ENCODE measurements at regions not wholly inside any gene's neighbourhood (a gene's known extent, or its start where the extent isn't known, plus 50 kb on each side); places are given as distances from the start of the nearest gene placed in this dataset.
"Not testable (repeated sequence)": the region's sequence is repeated elsewhere in the genome, so short reads cannot be mapped to it uniquely, and the experiment has no call there.

DNA sequence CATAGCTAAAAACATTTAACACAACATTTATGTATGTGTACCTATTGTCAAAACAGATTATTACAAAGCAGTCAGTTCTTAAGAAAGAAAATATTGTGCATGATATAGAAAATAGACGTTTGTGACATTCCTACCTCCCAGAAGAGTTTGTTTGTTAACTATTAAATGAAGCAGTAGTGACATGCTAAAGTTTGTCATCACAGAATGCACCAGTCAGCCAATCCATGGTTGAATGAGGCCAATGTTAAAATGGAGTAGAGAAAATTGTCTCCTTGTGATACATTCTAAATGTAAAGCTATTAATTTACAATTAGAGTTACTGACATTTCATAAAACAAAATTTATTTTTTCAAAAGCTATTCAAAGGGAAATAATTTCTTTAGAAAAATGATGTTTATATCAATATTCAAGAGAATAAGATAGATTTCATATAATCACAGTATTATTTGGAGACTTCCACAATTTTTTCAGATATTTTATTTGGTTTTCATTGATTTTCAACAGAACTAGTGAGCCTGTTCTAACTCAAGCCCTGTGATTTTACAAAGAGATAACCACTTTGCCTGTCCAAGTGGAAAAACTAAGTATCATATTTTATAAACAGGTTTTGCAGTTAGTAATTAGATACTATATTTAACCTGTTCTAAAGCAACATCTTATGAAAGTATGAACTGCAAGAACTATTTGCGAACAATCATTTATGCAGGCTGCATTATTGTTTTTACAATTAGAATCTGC lies 176.8 kb downstream of the ISL1 start:
- no peak for FAIRE-seq

DNA sequence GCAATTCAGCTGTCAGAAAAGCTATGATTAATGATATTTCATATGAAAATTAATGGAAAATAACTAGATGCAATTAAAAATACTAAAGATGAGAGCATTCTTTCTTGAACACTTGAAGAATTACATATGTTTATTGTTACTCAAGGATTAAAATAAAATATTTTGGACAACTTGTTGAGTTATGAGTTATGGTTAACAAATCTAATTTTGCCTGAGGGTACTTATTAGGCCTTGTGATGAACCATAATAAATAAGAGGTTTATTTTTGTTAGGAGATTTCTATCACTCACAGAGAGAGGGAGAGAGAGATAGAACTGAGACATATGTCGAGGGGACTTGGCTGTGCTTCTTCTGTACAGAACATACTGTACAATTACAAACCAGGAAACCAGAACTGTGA lies 183.7 kb downstream of the ISL1 start:
- FAIRE-seq, result no peak

DNA sequence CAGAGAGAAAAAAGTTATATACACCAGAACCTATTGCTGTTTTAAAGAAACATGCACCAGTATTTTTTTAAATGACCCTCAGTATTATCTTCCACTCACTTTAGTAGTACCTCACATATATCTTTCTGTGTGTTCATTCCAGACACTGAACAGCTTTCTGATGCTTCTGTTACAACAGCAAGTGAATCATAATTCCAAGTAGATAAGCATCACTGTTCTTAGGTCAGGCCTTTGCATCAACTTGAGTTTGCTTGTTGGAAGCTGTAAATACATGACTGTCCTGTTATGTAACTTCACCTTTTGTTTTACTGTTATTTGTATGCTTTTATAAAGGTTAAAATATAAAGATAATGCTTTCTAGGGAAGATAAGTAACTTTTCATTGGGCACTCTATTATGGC lies 184.4 kb downstream of the ISL1 start:
- no peak for FAIRE-seq

DNA sequence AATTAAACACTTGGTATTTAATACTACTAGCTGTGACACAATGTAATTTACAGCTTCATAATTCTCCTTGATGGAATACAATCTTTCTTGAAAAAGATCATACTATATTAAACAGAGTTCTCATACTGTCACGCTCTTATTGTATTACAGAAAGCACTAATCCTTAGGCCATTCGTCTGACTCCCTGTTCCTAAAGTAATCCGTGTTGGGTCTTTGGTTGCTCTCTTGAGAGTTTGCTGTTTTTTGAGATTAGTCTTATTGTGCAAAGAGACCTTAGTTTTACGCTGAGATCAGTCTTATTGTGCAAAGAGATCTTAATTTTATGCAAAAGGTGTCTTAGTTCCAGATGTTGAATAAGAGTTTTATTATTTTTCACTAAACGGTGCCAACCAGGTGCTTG lies 190.6 kb downstream of the ISL1 start:
- FAIRE-seq, result no peak

DNA sequence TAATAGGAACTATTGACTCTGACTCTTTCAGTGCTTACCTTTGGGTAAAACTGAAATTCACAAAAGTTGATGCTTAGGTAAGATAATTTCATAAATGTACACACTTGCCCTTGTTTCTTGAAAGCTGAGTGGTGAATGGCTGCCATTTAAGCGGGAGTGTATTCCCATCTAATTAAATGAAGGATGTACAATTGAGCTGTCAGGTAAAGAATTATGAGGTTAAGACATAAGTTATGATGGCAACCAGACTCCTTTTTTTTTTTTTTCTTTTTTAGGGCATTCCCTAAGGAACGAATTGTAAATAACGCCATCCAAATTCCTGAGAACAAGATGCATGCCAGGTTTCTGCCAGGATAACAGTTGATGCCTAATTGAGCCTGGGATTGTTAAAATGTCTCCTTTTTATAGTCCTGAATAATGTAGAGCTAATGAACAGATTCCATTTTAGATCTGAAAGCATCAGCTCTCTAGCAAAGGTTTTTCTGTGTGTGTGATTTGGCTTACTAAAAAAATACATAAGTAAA lies 199.7 kb downstream of the ISL1 start:
- no peak for FAIRE-seq

DNA sequence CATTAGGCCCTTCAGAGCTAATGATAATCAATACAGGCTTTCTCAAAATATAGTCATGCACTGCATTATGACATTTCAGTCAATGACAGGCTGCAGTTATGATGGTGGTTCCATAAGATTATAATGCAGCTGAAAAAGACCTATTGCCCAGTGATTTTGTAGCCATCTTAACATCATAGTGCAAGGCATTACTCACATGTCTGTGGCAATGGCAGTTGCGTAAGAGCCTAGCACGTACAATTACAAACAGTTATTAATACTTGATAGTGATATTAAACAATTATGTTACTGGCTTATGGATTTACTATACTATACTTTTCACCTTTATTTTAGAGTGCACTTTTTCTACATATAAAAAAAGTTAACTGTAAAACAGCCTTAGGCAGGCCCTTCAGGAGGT lies 214.8 kb downstream of the ISL1 start:
- FAIRE-seq, result no peak

DNA sequence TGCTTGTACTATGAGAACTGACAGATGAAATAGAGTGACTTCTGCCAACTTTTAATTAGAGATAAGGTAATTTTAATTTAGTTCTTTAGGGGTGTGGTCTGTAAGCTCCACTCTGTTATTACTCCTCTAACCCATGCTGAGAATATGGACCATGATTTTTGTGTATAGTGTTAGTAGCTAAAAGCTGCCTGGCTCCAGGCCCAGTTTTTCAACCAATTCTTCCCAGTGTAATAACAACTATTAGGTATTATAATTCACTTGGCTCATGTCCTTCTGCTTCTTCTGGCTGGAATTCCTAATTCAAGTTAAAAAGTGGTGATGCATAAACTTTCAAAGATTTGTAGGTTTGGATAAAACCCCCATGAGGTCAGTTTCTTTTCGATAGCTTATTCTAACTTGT lies 216.3 kb downstream of the ISL1 start:
- FAIRE-seq, result no peak

DNA sequence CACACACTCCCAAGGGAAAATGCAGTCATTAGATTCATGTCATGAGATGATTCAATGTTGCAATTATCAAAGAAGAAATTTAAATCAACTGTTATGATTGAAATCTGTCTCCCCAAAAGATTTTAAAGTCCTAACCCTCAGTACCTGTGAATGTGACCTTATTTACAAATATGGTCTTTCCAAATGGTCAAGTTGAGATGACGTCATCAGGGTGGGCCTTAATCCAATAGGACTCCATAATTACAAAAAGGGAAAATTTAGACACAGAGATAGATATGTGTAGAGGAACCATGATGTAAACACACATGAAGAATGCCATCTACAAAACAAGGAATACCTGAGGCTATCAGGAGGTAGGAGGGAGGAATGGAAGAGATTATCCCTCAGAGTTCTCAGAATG lies 221.1 kb downstream of the ISL1 start:
- FAIRE-seq, result no peak

DNA sequence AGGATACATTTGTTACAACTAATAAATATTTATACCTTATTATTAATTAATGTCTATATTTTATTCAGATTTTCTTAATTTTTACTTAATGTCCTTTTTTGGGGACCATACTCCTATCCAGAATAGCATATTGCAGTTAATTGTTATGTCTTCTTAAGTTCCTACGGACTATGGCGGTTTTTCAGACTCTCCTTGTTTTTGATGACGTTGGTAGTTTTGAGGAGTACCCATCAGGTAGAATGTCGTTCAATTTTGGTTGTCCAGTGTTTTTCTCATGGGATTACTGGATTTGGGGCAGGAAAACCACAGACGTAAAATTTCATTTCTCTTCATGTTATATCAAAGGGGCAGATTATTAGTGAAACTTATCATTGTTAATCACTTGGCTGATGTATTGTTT lies 223.7 kb downstream of the ISL1 start:
- FAIRE-seq, result no peak

DNA sequence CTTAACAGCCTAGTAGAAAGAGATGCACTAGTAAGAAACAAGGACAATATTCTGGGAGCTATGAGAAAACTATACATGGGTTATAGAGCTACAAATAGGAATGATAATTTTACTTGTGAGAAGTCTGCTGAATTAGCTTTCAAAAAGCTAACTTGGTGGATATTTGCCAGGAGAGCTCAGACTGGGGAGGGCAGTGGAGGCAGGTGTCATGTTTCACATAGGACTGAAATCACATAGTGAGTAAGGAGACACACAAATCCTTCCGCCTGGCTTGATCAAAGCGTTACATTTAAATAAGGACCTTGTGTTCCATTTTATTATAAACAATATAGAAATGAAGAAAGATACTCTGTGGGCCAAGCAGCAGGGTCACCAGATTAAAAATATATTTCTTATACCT lies 235.0 kb downstream of the ISL1 start:
- FAIRE-seq, result no peak

DNA sequence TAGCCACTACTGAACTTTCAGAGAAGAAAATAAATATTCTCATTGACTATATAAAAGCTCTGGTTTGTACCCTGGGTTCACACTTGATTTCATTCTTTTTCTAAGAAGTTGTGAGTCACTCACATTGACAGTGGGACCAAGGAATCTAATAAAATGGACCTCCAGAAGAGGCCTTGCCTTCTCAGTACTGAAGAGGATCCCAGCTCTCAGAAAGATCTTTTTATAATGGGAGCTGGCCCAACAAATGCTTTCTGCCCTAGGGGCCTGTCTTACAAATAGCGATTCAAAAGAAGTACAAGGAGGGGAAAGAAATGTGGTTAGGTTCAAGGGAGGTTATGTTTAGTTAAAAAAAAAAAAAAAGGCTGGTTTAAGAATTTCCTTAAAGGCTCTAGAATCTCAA lies 237.9 kb downstream of the ISL1 start:
- FAIRE-seq, result no peak

DNA sequence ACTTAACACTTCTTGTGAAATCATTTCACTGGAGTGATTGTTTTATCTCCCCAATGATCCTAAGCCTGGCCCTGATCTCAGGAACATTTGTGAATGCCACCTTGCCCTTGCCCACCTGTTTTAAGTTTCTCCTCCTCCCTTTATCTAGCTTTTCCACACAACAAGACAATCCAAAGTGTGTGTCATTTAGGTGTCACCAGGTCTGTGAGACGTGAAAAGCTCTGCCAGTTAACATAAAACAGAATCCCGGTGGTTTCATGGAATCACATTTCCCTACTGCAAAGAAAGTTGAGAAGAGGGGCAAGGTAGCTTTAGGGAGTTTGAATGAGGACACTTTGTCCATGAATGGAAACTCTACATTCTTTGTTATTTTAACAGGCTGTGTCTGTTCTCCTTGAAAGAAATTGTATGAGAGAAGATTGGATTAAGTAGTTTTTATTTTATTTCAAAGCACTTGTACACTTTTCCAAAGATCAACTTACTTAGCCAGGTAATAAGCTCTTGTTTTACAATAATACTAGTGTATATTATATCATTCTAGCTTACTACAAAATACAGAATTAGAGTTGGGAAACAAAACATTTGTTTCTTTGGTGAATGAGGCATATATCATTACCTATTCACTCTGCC lies 239.0 kb downstream of the ISL1 start:
- FAIRE-seq, result no peak

DNA sequence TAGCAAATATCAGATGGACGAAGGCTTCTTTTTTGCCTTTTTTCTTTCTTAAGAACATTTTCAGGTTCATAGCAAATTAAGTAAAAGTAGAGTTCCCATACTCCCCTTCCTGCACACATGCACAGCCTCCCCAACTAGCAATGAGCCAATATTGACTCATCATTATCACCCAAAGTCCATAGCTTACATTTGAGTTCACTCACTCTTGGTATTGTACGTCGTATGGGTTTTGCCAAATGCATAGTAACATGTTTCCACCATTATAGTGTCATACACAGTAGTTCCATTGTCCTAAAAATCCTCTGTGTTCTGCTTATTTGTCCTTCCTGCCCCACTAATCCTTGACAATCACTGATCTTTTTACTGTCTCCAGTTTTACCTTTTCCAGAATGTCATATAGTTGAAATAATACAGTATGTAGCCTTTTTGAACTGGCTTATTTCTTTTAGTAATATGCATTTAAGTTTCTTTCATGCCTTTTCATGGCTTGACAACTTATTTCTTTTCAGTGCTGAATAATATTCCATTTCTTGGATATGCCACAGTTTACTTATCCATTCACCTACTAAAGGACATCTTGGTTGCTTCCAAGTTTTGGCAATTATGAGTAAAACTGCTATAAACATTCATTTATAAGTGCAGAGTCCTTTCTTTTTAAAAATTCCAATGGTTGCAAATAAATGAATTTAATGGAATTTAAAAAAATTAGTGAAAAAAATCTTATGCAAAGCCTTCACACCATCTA lies 242.1 kb downstream of the ISL1 start:
- no peak for FAIRE-seq

DNA sequence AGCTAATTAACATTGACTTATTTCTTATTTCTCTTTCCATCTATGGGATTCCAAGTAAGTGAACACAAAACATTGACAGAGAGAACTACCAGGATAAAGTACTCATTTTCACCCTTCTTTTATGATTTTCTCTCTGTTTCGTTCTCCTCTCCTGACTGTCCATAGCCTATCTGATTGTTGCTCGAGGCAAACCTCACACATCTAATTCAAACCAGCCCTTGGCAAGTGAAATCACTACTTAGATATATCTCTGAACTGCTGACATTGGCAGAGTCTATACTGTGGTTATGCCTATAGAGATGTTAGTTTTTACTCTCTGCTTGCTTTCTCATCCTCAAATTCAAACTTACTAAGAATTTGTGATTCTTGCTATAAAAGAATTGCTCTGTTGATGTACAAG lies 248.8 kb downstream of the ISL1 start:
- no peak for FAIRE-seq

DNA sequence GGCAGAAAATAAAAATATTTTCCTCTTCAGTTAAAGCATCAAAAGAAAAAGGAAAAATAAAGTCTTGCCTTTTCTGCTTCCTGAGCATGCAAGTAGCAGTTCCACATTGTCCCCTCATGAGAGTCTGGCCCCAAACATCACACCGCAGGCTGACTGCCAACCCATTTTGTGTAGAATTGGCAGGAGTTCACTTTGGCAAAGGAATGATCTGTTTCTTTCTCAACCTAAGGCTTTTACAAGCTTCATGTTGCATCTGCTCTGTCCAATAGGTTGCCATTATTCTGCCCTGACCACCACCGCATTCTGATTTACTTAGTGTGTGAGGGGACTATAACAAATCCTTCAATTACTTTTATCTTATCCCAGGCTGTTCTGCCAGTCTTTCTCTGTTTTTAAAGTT lies 249.5 kb downstream of the ISL1 start:
- no peak for FAIRE-seq

DNA sequence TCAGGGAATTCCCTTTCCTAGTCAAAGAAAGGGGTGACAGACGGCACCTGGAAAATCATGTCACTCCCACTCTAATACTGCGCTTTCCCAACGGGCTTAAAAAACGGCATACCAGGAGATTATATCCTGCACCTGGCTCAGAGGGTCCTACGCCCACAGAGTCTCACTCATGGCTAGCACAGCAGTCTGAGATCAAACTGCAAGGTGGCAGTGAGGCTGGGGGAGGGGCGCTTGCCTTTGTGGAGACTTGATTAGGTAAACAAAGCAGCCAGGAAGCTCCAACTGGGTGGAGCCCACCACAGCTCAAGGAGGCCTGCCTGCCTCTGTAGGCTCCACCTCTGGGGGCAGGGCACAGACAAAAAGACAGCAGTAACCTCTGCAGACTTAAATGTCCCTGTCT lies 253.7 kb downstream of the ISL1 start:
- FAIRE-seq, result not testable (repeated sequence)

DNA sequence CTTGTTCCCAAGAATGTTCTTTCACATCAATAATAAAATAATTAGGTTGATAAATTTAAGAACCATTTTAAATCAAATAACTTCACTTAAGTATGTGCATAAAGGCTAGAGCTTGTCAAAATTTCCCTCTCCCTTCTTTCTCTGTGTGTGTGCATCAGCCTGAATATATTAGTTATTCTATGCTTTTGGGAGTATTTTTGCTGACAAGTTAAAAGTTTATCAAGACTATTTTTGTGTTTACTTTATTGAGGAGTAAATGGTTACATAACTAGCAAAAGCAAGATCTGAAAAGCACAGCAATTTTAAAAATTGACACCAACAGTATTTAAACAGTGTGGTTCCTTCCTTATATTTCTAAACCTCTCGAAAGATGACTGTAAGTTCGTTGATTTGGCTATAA lies 261.7 kb downstream of the ISL1 start:
- FAIRE-seq, result peak; percentile 70

DNA sequence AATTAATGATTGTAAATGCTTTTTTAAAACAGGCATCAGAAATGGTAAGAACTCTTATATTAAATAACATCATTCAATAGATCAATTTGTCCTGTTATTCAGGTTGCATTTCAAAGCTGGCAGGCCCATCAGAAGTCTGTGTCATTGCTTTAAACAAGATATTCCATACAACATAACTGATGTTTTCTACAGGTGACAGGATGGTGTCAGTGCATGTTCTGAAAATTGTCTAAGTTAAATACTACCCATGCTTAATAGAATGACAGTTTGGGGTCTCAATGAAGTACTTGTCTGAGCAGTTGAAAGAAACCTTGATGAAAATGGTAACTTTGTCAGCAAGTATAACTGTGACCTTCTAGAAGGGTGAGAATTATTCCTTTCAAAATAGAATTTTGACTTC lies 263.2 kb downstream of the ISL1 start:
- FAIRE-seq, result no peak

DNA sequence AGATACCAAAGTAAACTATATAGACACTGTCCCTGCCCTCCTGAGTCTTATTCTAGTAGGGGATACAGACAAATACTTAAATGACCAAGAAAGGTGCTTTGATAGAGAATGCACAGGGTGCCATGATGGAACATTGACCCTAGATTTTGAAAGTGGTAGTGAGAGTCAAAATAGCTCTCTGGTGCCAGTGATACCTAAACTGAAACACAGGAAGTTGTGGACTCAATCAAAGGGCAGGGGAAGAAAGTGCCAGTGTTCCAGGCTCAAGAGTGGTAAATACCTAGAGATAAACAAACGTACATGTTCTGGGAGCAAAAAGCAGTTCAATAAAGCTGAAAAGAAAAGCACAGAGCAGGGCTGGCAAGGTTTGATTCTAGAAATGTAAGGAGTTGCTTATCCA lies 267.6 kb downstream of the ISL1 start:
- FAIRE-seq, result no peak

DNA sequence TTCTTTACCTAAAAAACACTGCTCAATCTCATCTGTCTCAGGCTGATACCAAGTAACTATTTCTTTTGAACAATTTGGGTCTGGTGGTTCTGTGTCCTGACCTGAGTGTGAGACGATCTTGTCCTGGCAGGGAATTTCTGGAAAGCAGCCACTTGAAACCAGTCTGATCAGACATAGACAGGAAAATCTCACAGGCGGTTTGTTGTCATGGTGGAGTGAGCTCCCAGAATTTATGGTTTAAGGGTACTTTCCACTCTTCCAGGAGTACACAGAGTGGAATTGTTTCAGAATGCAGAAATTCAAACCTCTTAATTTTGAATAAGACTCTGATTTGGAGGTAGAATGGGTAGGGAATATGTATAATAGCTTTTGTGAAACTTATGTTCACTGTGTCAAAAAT lies 268.2 kb downstream of the ISL1 start:
- FAIRE-seq, result no peak

DNA sequence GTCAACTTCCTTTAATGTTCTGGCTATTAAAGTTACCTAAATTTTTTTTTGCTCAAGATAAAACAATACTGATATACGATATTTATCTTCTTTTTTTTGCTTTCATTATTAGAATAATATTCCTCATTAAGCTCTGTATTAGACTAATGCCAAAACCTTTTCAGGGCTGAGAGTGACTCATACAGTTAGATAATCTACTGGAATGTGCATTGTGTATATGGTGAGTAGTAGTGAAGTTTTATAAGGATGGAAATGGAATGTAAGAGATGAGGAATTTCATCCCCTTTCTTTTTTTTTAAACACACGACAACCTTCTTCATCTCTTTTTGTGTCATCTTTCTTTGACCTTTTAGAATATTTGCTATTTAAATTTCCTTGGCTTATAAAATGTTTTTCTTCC lies 268.6 kb downstream of the ISL1 start:
- FAIRE-seq, result no peak

DNA sequence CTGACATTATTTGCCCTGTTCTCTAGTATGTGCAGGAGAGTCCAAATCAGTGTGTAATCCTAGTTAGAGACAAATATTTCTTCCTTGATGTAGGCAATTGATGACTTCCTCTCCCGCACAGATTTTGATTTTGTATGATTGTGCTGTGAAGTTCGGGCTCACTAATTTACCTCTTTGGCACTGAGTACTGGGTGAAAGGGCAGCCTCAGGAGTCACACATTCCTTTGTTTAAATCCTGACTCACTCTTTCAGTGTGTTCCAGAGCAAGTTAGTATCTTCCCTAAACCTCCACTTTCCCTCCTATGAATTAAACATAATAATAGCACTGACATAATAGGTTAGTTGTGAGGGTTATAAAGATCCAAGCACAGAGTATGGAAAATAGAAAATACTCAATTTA lies 269.7 kb downstream of the ISL1 start:
- no peak for FAIRE-seq

DNA sequence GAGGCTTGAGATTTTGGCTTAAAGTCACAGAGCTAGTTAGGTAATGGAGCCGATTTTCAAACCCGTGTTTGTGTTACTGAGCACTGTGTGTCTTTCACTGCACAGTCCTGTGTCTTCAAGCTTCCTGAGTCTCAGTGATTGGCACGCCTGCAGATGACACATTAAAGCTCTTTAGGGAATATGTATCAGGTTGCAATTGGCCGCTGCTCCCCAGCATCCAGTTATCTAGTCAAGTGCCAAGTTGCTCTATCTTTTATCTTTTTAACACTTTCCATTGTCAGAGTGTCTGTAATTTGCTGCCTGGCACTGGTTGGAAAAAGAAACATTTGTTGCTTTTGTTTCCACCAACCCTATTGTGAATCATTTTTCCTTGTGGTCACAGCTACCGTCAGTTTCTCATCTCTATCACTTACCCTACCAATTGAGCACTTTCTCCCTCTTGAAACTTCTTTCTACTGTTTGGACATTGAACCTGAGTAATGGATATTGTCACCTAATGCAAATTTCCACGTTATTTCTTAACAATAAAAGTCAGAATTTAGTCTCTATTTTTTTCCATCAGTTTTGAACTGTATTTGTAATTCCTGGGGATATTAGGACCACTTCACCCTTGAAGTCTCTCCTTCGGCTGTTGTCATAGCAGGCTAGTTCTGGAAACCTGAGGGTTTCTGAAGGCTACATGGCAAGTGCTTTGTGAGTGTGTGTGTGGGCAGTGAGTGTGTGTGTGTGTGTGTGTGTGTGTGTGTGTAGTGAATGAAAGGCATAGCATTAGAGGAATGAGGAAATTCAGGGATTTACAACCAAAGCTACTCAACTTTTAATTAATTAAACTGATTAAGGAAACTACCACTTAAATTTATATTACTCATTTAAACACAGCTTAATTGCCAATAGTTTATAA lies 274.3 kb downstream of the ISL1 start:
- no peak for FAIRE-seq
